SK-N-SH treated with all-trans-retinoic acid at 6 μM for 48 hours (cell line): ENCODE measurements at regions not wholly inside any gene's neighbourhood (a gene's known extent, or its start where the extent isn't known, plus 50 kb on each side); places are given as distances from the start of the nearest gene placed in this dataset.

Experiments
- ATAC-seq: fragments of 200-7000 bp; cut with Tn5 transposase; 3 replicates; pipeline ENCODE4 v1.9.1; 2020; ENCODE audit warnings: mild to moderate bottlenecking, moderate library complexity
- ARNTL ChIP-seq: fragments of 450-650 bp; formaldehyde crosslinking; IDR thresholded peaks from 2 replicates; pipeline ENCODE4 v1.5.0; 2020; ENCODE audit warnings: low read depth, mild to moderate bottlenecking, moderate library complexity, borderline replicate concordance
- BACH2 ChIP-seq: fragments of 250-450 bp; sonication (Bioruptor Pico); IDR thresholded peaks from 2 replicates; pipeline ENCODE4 v1.9.0; 2021; ENCODE audit warnings: mild to moderate bottlenecking, borderline replicate concordance
- CREB5 ChIP-seq: fragments of 250-450 bp; sonication (Bioruptor Pico); IDR thresholded peaks from 2 replicates; pipeline ENCODE4 v1.5.1; 2020; ENCODE audit warnings: low read depth, mild to moderate bottlenecking, moderate library complexity
- CSDC2 ChIP-seq: fragments of 250-450 bp; sonication (Bioruptor Pico); IDR thresholded peaks from 2 replicates; pipeline ENCODE4 v1.5.0; 2020; ENCODE audit warnings: mild to moderate bottlenecking, moderate library complexity
- CSRNP3 ChIP-seq: fragments of 250-450 bp; sonication (Bioruptor Pico); IDR thresholded peaks from 2 replicates; pipeline ENCODE4 v1.5.1; 2021; ENCODE audit warnings: mild to moderate bottlenecking, moderate library complexity
- ESRRG ChIP-seq: fragments of 250-450 bp; sonication (Bioruptor Pico); IDR thresholded peaks from 2 replicates; pipeline ENCODE4 v1.6.1; 2021; ENCODE audit warnings: mild to moderate bottlenecking
- GLIS3 ChIP-seq: fragments of 250-450 bp; sonication (Bioruptor Pico); IDR thresholded peaks from 2 replicates; pipeline ENCODE4 v1.5.0; 2020; ENCODE audit warnings: mild to moderate bottlenecking, moderate library complexity
- ISL1 ChIP-seq: fragments of 250-450 bp; sonication (Bioruptor Pico); IDR thresholded peaks from 2 replicates; pipeline ENCODE4 v2.1.2; 2022; ENCODE audit warnings: mild to moderate bottlenecking, moderate library complexity
- OSR1 ChIP-seq: fragments of 250-450 bp; sonication (Bioruptor Pico); IDR thresholded peaks from 2 replicates; pipeline ENCODE4 v1.8.0; 2022; ENCODE audit warnings: moderate library complexity, mild to moderate bottlenecking, inconsistent platforms
- PATZ1 ChIP-seq: fragments of 250-450 bp; sonication (Bioruptor Pico); IDR thresholded peaks from 2 replicates; pipeline ENCODE4 v1.8.0; 2020; ENCODE audit warnings: mild to moderate bottlenecking, moderate library complexity, borderline replicate concordance
- POU6F1 ChIP-seq: fragments of 250-450 bp; sonication (Bioruptor Pico); IDR thresholded peaks from 2 replicates; pipeline ENCODE4 v1.8.0; 2021; ENCODE audit warnings: low read depth, mild to moderate bottlenecking, moderate library complexity, borderline replicate concordance
- PPARA ChIP-seq: fragments of 250-450 bp; sonication (Bioruptor Pico); IDR thresholded peaks from 2 replicates; pipeline ENCODE4 v1.5.0; 2020; ENCODE audit warnings: mild to moderate bottlenecking, borderline replicate concordance
- RARB ChIP-seq: fragments of 250-450 bp; sonication (Bioruptor Pico); IDR thresholded peaks from 2 replicates; pipeline ENCODE4 v1.8.0; 2021; ENCODE audit warnings: mild to moderate bottlenecking, moderate library complexity
- SNAI2 ChIP-seq: fragments of 250-450 bp; sonication (Bioruptor Pico); IDR thresholded peaks from 2 replicates; pipeline ENCODE4 v1.5.0; 2020; ENCODE audit warnings: mild to moderate bottlenecking, moderate library complexity
- TCF4 ChIP-seq: fragments of 250-450 bp; sonication (Bioruptor Pico); IDR thresholded peaks from 2 replicates; pipeline ENCODE4 v1.8.0; 2021; ENCODE audit warnings: mild to moderate bottlenecking, moderate library complexity, borderline replicate concordance
- TOX ChIP-seq: fragments of 250-450 bp; sonication (Bioruptor Pico); IDR thresholded peaks from 2 replicates; pipeline ENCODE4 v1.8.0; 2021; ENCODE audit warnings: mild to moderate bottlenecking, moderate library complexity, borderline replicate concordance
- TSHZ2 ChIP-seq: fragments of 250-450 bp; sonication (Bioruptor Pico); IDR thresholded peaks from 2 replicates; pipeline ENCODE4 v1.5.0; 2020; ENCODE audit warnings: mild to moderate bottlenecking, moderate library complexity
- ZC3H10 ChIP-seq: fragments of 250-450 bp; sonication (Bioruptor Pico); IDR thresholded peaks from 2 replicates; pipeline ENCODE4 v1.5.1; 2021; ENCODE audit warnings: mild to moderate bottlenecking, moderate library complexity
- ZFP3 ChIP-seq: fragments of 250-450 bp; sonication (Bioruptor Pico); IDR thresholded peaks from 2 replicates; pipeline ENCODE4 v1.5.0; 2020; ENCODE audit warnings: mild to moderate bottlenecking, moderate library complexity
- ZFP30 ChIP-seq: fragments of 450-650 bp; formaldehyde crosslinking; IDR thresholded peaks from 2 replicates; pipeline ENCODE4 v1.5.0; 2022; ENCODE audit warnings: mild to moderate bottlenecking, moderate library complexity
- ZNF565 ChIP-seq: fragments of 450-650 bp; formaldehyde crosslinking; conservative IDR thresholded peaks from 2 replicates; pipeline ENCODE4 v1.5.0; 2020; ENCODE audit warnings: low read depth, mild to moderate bottlenecking, moderate library complexity
- ZNF70 ChIP-seq: fragments of 450-650 bp; formaldehyde crosslinking; IDR thresholded peaks from 2 replicates; pipeline ENCODE4 v1.5.0; 2020; ENCODE audit warnings: mild to moderate bottlenecking, moderate library complexity
- ZNF8 ChIP-seq: fragments of 450-650 bp; formaldehyde crosslinking; IDR thresholded peaks from 2 replicates; pipeline ENCODE4 v1.5.0; 2020; ENCODE audit warnings: mild to moderate bottlenecking, moderate library complexity

- no peak for ATAC-seq
- TF ChIP-seq CSRNP3 (CRISPR knock-in tag), result no peak
- TF ChIP-seq SNAI2 (CRISPR knock-in tag), result no peak
- no peak for TF ChIP-seq ZFP30 (CRISPR knock-in tag)
- no peak for TF ChIP-seq ESRRG
- no peak for TF ChIP-seq ARNTL (CRISPR knock-in tag)
- TF ChIP-seq PATZ1 (CRISPR knock-in tag), result no peak
- TF ChIP-seq ZFP3 (CRISPR knock-in tag), result no peak
- no peak for TF ChIP-seq CREB5 (CRISPR knock-in tag)
- TF ChIP-seq ZNF70 (CRISPR knock-in tag), result no peak
- no peak for TF ChIP-seq ZNF8 (CRISPR knock-in tag)
- no peak for TF ChIP-seq ZC3H10 (CRISPR knock-in tag)
- no peak for TF ChIP-seq BACH2 (CRISPR knock-in tag)
- TF ChIP-seq PPARA (CRISPR knock-in tag), result no peak
- TF ChIP-seq POU6F1 (CRISPR knock-in tag), result no peak
- TF ChIP-seq OSR1 (CRISPR knock-in tag), result no peak
- TF ChIP-seq ZNF565 (CRISPR knock-in tag), result no peak
- no peak for TF ChIP-seq TSHZ2
- TF ChIP-seq TOX (CRISPR knock-in tag), result no peak
Observed at GRCh38 chr14:85907536-85907935, 377.6 kb downstream of the FLRT2 start.

GRCh38 chr14:85897808-85898207 lies 367.9 kb downstream of the FLRT2 start:
- no peak for ATAC-seq
- TF ChIP-seq ZFP30 (CRISPR knock-in tag), result no peak

- TF ChIP-seq ZFP3 (CRISPR knock-in tag) (no peak), PPARA (CRISPR knock-in tag) (no peak), TCF4 (CRISPR knock-in tag) (no peak), TSHZ2 (no peak), ARNTL (CRISPR knock-in tag) (no peak), OSR1 (CRISPR knock-in tag) (no peak), CSDC2 (CRISPR knock-in tag) (no peak), GLIS3 (CRISPR knock-in tag) (no peak), SNAI2 (CRISPR knock-in tag) (no peak), ZNF70 (CRISPR knock-in tag) (no peak), PATZ1 (CRISPR knock-in tag) (no peak), ISL1 (no peak), ZNF8 (CRISPR knock-in tag) (no peak), RARB (CRISPR knock-in tag) (no peak), ZFP30 (CRISPR knock-in tag) (no peak)
- ATAC-seq, result no peak
Observed at GRCh38 chr14:85895603-85896002, 365.7 kb downstream of the FLRT2 start.
